Endodermal cell (in vitro differentiated cells): ENCODE measurements at regions not wholly inside any gene's neighbourhood (a gene's known extent, or its start where the extent isn't known, plus 50 kb on each side); places are given as distances from the start of the nearest gene placed in this dataset.

Experiments
- DNase-seq: peaks from one replicate; pipeline ENCODE4 v3.0.0-alpha.2; 2017
- H3K27ac ChIP-seq: 2 replicates; pipeline ENCODE4 v1.5.1; 2013; ENCODE audit warnings: mild to moderate bottlenecking, low read depth, low read length, moderate library complexity
- H3K27me3 ChIP-seq: 2 replicates; pipeline ENCODE4 v1.6.1; 2013; ENCODE audit warnings: mild to moderate bottlenecking, low read length, moderate library complexity; ENCODE audit not compliant: insufficient read depth, control insufficient read depth, poor library complexity, severe bottlenecking
- H3K36me3 ChIP-seq: 2 replicates; pipeline ENCODE4 v1.7.0; 2013; ENCODE audit warnings: mild to moderate bottlenecking, low read length, moderate library complexity; ENCODE audit not compliant: control insufficient read depth, insufficient read depth
- H3K4me1 ChIP-seq: one replicate; pipeline ENCODE4 v1.7.0; 2013; ENCODE audit warnings: low read length; ENCODE audit not compliant: control insufficient read depth, insufficient read depth
- H3K4me3 ChIP-seq: 2 replicates; pipeline ENCODE4 v1.5.1; 2013; ENCODE audit warnings: mild to moderate bottlenecking, low read length, moderate library complexity
- H3K9ac ChIP-seq: 2 replicates; pipeline ENCODE4 v1.6.1; 2013; ENCODE audit warnings: mild to moderate bottlenecking, low read length, moderate library complexity; ENCODE audit not compliant: poor library complexity, severe bottlenecking; ENCODE audit errors: extremely low read depth
- H3K9me3 ChIP-seq: 2 replicates; pipeline ENCODE4 v1.6.1; 2013; ENCODE audit warnings: mild to moderate bottlenecking, low read length, moderate library complexity; ENCODE audit not compliant: control insufficient read depth
- H3K27ac Mint-ChIP-seq: 2 replicates; pipeline ENCODE4 v1.8.0; 2020; ENCODE audit warnings: mixed read lengths
- H3K27me3 Mint-ChIP-seq: 2 replicates; pipeline ENCODE4 v1.8.0; 2021; ENCODE audit warnings: mild to moderate bottlenecking, mixed read lengths; ENCODE audit not compliant: insufficient read depth
- H3K36me3 Mint-ChIP-seq: 2 replicates; pipeline ENCODE4 v1.8.0; 2020; ENCODE audit warnings: low read depth, mixed read lengths
- H3K4me1 Mint-ChIP-seq: 2 replicates; pipeline ENCODE4 v1.8.0; 2020; ENCODE audit warnings: mixed read lengths
- H3K4me3 Mint-ChIP-seq: 2 replicates; pipeline ENCODE4 v1.8.0; 2020; ENCODE audit warnings: mild to moderate bottlenecking, moderate library complexity, mixed read lengths
- H3K9me3 Mint-ChIP-seq: 2 replicates; pipeline ENCODE4 v1.8.0; 2020; ENCODE audit warnings: mild to moderate bottlenecking, mixed read lengths
- WGBS, 2 experiments: methylation state at CpG; one replicate each; pipeline versions ENCODE4 v1.1.5 to v1.1.7; 2013; ENCODE audit warnings: missing lambda C conversion rate in 2 of 2, mixed read lengths in 1 of 2; ENCODE audit not compliant: insufficient coverage in 1 of 2, insufficient read length in 1 of 2; 5-methylcytosine and 5-hydroxymethylcytosine counted together
- TF ChIP-seq, protein P1 (sequence below): fragments of 200-600 bp; sonication (generic); conservative IDR thresholded peaks from 2 replicates; pipeline ENCODE4 v1.5.0; 2021; ENCODE audit warnings: antibody characterized with exemption, mild to moderate bottlenecking

DNA sequence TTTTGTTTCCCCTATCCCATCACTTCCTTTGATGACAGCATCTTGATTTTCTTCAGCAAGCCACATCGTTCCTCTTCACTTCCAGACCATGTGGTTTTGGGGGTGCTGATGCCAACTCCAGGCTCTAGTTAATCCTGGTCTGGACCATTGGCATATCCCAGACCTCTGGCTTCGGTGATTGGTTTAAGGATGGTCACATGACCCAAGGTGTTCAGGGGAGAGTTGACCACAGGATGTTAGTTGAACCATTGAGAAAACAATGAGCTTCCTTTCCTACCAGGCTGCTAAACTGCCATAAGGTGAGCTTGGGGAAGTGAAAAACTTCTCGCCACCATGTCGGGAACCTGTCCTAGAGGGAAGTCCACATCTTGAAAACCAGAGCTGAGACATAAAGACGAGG, 60.9 kb upstream of the TLR3 start:
- Histone ChIP-seq H3K9ac (no peak overlapping the region), H3K27me3 (no peaks in the 10 kb centered on the region), H3K36me3 (no peaks in the 10 kb centered on the region), H3K4me1 (no peaks in the 10 kb centered on the region), H3K9me3 (no peaks in the 10 kb centered on the region), H3K27ac (no peak overlapping the region), H3K4me3 (no peak overlapping the region)
- TF ChIP-seq, protein P1, sequence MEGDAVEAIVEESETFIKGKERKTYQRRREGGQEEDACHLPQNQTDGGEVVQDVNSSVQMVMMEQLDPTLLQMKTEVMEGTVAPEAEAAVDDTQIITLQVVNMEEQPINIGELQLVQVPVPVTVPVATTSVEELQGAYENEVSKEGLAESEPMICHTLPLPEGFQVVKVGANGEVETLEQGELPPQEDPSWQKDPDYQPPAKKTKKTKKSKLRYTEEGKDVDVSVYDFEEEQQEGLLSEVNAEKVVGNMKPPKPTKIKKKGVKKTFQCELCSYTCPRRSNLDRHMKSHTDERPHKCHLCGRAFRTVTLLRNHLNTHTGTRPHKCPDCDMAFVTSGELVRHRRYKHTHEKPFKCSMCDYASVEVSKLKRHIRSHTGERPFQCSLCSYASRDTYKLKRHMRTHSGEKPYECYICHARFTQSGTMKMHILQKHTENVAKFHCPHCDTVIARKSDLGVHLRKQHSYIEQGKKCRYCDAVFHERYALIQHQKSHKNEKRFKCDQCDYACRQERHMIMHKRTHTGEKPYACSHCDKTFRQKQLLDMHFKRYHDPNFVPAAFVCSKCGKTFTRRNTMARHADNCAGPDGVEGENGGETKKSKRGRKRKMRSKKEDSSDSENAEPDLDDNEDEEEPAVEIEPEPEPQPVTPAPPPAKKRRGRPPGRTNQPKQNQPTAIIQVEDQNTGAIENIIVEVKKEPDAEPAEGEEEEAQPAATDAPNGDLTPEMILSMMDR: no peak
- H3K36me3 Mint-ChIP-seq: no peaks in the 10 kb centered on the region
- H3K4me3 Mint-ChIP-seq: no peak overlapping the region
- H3K9me3 Mint-ChIP-seq: no peaks in the 10 kb centered on the region
- 97 to 100% methylated on average over 3 to 5 of the region's 5 CpGs for WGBS, 2 experiments
- H3K27ac Mint-ChIP-seq: no peak overlapping the region
- no peaks in the 10 kb centered on the region for H3K4me1 Mint-ChIP-seq
- no peak for DNase-seq
- no peaks in the 10 kb centered on the region for H3K27me3 Mint-ChIP-seq

DNA sequence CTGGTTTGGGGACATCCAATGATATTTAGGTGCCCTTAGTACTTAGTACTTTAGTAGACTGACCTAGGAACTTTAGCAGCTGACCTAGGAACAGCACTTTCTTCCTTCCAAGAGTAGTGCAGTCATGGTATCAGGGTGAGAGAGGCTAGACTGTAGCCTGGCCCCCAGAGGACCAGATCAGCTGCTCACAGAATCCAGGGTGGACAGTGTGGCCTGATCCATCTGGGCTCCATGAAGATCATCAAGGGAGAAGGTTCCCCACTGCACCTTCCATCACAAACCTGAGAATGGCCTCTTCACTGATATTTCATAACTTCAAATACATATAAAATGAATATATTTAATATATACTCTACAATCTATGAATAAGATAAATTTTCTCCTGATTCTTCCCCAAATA, 59.0 kb upstream of the TLR3 start:
- H3K4me3 Mint-ChIP-seq: no peak overlapping the region
- no peak overlapping the region for H3K27ac Mint-ChIP-seq
- no peak overlapping the region for H3K4me3 ChIP-seq
- H3K36me3 Mint-ChIP-seq: no peaks in the 10 kb centered on the region
- H3K36me3 ChIP-seq: no peaks in the 10 kb centered on the region
- H3K4me1 Mint-ChIP-seq: peaks cover 2% of the 10 kb centered on the region
- H3K9me3 Mint-ChIP-seq: no peaks in the 10 kb centered on the region
- H3K9me3 ChIP-seq: no peaks in the 10 kb centered on the region
- H3K4me1 ChIP-seq: no peaks in the 10 kb centered on the region
- no peak for DNase-seq
- H3K27me3 Mint-ChIP-seq: no peaks in the 10 kb centered on the region
- no peak overlapping the region for H3K9ac ChIP-seq
- no peaks in the 10 kb centered on the region for H3K27me3 ChIP-seq
- H3K27ac ChIP-seq: no peak overlapping the region
- TF ChIP-seq, protein P1: no peak

DNA sequence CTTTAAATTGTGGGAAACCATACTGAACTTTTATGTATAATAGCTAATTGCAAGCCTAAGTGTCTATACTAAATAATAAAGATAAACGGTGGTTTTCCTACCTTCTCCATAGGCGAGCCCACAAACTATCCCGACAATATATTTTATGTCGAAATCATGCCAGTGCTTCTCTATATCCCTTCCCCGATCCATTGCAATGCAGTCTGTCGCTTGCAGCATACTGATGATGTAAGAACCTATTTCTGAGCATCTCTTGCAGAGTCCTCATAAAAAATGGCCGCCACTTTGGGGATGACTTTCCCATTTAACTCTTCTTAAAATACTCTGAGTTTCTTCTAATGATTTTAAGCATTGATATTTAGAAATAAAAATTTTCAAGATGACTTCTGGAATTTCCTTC, 58.1 kb upstream of the TLR3 start:
- no peak for DNase-seq
- Histone ChIP-seq H3K27ac (no peak overlapping the region), H3K36me3 (no peaks in the 10 kb centered on the region), H3K9ac (no peak overlapping the region), H3K4me1 (no peaks in the 10 kb centered on the region), H3K4me3 (no peak overlapping the region), H3K9me3 (no peaks in the 10 kb centered on the region), H3K27me3 (no peaks in the 10 kb centered on the region)
- 94 to 97% methylated on average over 4 to 7 of the region's 7 CpGs for WGBS, 2 experiments
- Mint-ChIP-seq H3K36me3 (no peaks in the 10 kb centered on the region), H3K4me1 (peaks cover 2% of the 10 kb centered on the region), H3K27ac (no peak overlapping the region), H3K27me3 (no peaks in the 10 kb centered on the region), H3K4me3 (no peak overlapping the region), H3K9me3 (no peaks in the 10 kb centered on the region)
- TF ChIP-seq, protein P1: no peak
